Chondrocyte (in vitro differentiated cells): ENCODE measurements at regions not wholly inside any gene's neighbourhood (a gene's known extent, or its start where the extent isn't known, plus 50 kb on each side); places are given as distances from the start of the nearest gene placed in this dataset.
A peak's percentile ranks its signal among the peaks of the same experiment; 100 is the strongest.

ENCODE experiments used
- DNase-seq: peaks from one replicate; pipeline ENCODE4 v3.0.0; 2021; ENCODE audit warnings: mixed read lengths, low spot score
- H3K27ac Mint-ChIP-seq: one replicate; pipeline ENCODE4 v1.8.0; 2021; ENCODE audit warnings: mild to moderate bottlenecking, moderate library complexity, mixed read lengths; ENCODE audit not compliant: unreplicated experiment
- H3K27me3 Mint-ChIP-seq: 2 replicates; pipeline ENCODE4 v1.8.0; 2021; ENCODE audit warnings: low read depth, mixed read lengths
- H3K36me3 Mint-ChIP-seq: 2 replicates; pipeline ENCODE4 v1.8.0; 2021; ENCODE audit warnings: low read depth, mixed read lengths
- H3K4me1 Mint-ChIP-seq: 2 replicates; pipeline ENCODE4 v1.8.0; 2021; ENCODE audit warnings: low read depth, mild to moderate bottlenecking, mixed read lengths
- H3K4me3 Mint-ChIP-seq: one replicate; pipeline ENCODE4 v1.8.0; 2021; ENCODE audit warnings: mild to moderate bottlenecking, moderate library complexity, mixed read lengths; ENCODE audit not compliant: unreplicated experiment
- H3K9me3 Mint-ChIP-seq: 2 replicates; pipeline ENCODE4 v1.8.0; 2021; ENCODE audit warnings: low read depth, mixed read lengths
- CTCF ChIP-seq: fragments of 200-600 bp; sonication (generic); IDR thresholded peaks from 2 replicates; pipeline ENCODE4 v1.5.0; 2021; ENCODE audit warnings: antibody characterized with exemption, mild to moderate bottlenecking, moderate library complexity

GRCh38 chr1:60969971-60970509 is 112.3 kb upstream of the NFIA start:
- TF ChIP-seq CTCF: peak; percentile 84
- H3K36me3 Mint-ChIP-seq: peaks cover 8% of the 10 kb centered on the region
- no peak overlapping the region for H3K4me3 Mint-ChIP-seq
- H3K4me1 Mint-ChIP-seq: peaks cover 76% of the 10 kb centered on the region
- no peak for DNase-seq
- H3K27ac Mint-ChIP-seq: peak overlapping the region; percentile 15
- peaks cover 10% of the 10 kb centered on the region for H3K9me3 Mint-ChIP-seq
- H3K27me3 Mint-ChIP-seq: no peaks in the 10 kb centered on the region

- no peak for DNase-seq
- Mint-ChIP-seq H3K27ac (no peak overlapping the region), H3K27me3 (no peaks in the 10 kb centered on the region), H3K4me3 (no peak overlapping the region), H3K4me1 (peaks cover 78% of the 10 kb centered on the region), H3K9me3 (peaks cover 16% of the 10 kb centered on the region), H3K36me3 (peaks cover 14% of the 10 kb centered on the region)
- TF ChIP-seq CTCF: no peak
Observed at GRCh38 chr1:60965280-60965854, 117.0 kb upstream of the NFIA start.

- no peak for DNase-seq
- peaks cover 14% of the 10 kb centered on the region for H3K36me3 Mint-ChIP-seq
- peak overlapping the region; percentile 1 for H3K4me3 Mint-ChIP-seq
- peak overlapping the region; percentile 94 for H3K27ac Mint-ChIP-seq
- H3K9me3 Mint-ChIP-seq: peaks cover 16% of the 10 kb centered on the region
- no peaks in the 10 kb centered on the region for H3K27me3 Mint-ChIP-seq
- no peak for TF ChIP-seq CTCF
- H3K4me1 Mint-ChIP-seq: peaks cover 68% of the 10 kb centered on the region
Observed at GRCh38 chr1:60963167-60963940, 119.0 kb upstream of the NFIA start.

GRCh38 chr1:60960891-60961461 is 121.4 kb upstream of the NFIA start:
- no peak for DNase-seq

More at GRCh38 chr1:60960891-60961461, 121.4 kb upstream of the NFIA start:
- no peak for TF ChIP-seq CTCF
- Mint-ChIP-seq H3K9me3 (peaks cover 9% of the 10 kb centered on the region), H3K27ac (peak overlapping the region; percentile 73), H3K4me3 (no peak overlapping the region), H3K4me1 (peaks cover 62% of the 10 kb centered on the region), H3K36me3 (peaks cover 8% of the 10 kb centered on the region), H3K27me3 (no peaks in the 10 kb centered on the region)
